LHCN-M2 (cell line): ENCODE measurements at regions not wholly inside any gene's neighbourhood (a gene's known extent, or its start where the extent isn't known, plus 50 kb on each side); places are given as distances from the start of the nearest gene placed in this dataset.
"Not testable (repeated sequence)": the region's sequence is repeated elsewhere in the genome, so short reads cannot be mapped to it uniquely, and the experiment has no call there.

Source experiments
- DNase-seq: peaks from one replicate; pipeline ENCODE4 v3.0.0-alpha.2; 2012; ENCODE audit warnings: low read depth

GRCh38 chr11:83403691-83404389 is 117.7 kb upstream of the CCDC90B start:
- DNase-seq = no peak

GRCh38 chr11:83401506-83402225 is 115.5 kb upstream of the CCDC90B start:
- no peak for DNase-seq

DNA sequence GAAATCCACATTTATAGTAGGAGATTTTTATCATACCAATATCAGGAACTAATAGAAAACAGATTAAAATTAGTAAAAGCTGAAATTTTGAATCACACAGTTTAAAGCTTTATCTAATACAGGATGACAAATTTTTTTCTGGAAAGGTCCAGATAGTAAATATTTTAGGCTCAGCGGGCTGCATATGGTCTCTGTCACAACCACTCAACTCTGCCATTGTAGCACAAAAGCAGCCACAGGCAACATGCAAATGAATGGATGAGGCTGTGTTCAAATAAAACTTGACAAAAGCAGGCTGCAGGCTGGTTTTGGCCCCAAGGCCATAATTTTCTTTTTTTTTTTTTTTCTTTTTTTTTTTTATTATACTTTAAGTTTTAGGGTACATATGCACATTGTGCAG is 108.2 kb upstream of the CCDC90B start:
- DNase-seq = no peak

- DNase-seq = peak; percentile 7
Observed at GRCh38 chr11:83392556-83392955, 106.4 kb upstream of the CCDC90B start.

DNA sequence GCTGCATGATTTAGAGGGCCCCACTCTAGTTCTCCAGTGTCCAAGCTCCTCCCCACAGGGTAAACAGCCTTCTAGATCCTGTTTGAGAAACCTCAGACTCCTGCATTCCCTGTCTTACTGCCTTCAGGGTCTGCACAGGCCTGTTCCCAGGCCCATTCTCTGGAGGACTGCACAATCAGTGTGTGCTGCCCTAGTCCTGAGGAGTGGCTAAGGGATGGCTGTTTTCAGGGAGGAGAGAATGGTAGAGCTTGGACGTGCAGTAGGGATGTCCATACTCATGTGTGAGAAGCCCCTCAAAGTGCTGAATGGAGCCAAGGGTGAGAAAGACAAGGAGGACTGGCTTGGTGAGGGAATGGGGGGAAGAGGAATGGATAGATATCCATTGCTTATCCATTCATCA is 103.8 kb upstream of the CCDC90B start:
- DNase-seq = no peak

DNA sequence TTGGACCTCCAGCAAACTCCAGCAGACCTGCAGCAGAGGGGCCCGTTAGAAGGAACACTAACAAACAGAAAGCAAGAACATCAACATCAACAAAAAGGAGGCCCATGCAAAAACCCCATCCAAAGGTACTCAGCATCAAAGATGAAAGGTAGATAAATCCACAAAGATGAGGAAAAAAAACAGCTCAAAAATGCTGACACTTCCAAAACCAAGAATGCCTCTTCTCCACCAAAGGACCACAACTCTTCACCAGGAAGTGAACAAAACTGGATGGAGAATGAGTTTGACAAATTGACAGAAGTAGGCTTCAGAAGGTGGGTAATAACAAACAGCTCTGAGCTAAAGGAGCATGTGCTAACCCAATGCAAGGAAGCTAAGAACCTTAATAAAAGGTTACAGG is 97.7 kb upstream of the CCDC90B start:
- DNase-seq = not testable (repeated sequence)

DNA sequence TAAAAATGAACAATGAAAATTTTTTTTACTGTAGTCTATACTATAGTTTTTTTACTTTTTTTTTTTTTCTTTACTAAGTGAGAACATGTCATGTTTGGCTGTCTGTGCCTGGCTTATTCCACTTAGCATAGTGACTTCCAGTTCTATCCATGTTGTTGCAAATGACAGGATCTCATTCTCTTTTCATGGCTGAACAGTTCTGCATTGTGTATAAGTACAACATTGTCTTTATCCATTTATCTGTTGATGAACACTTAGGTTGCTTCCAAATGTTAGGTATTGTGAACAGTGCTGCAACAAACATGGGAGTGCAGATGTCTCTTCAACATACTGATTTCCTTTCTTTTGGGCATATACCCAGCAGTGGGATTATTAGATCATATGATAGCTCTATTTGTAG is 88.1 kb upstream of the CCDC90B start:
- no peak for DNase-seq

DNA sequence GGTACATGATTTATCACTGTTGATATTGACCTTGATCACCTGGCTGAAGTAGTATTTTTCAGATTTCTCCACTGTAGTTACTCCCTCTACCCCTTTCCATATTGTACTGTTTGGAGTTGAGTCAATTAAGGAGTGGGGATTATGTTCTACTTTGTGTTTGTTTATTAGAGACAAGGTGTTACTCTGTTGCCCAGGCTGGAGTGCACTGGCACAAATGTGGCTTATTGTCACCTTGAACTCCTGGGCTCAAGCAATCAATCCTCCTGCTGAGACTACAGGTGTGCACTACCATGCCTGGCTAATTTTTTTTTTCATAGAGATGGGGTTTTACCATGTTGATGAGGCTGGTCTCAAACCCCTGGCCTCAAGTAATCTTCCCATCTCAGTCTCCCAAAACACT is 85.3 kb upstream of the CCDC90B start:
- DNase-seq = no peak

GRCh38 chr11:83367745-83368144 is 81.6 kb upstream of the CCDC90B start:
- DNase-seq = no peak

DNA sequence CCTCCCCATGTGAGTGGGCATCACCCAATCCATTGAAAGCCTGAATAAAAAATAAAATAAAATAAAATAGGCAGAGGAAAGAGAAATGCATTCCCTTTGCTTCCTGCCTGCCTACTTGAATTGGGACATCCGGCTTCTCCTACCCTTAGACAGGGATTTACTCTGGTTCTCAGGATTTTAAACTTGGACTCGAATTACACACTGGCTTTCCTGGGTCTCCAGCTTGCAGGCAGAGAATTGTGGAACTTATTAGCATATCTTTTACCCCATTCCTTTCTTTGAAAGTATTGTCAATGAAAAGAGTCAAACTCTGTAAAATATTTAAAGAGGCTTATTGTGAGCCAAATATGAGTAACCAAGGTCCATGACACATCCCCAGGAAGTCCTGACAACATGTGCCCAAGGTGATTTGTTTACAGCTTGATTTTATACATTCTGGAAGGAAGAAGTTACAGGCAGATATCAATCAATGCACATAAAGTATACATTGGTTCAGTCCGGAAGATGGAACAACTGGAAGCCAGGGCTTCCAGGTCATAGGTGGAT is 78.4 kb upstream of the CCDC90B start:
- no peak for DNase-seq

DNA sequence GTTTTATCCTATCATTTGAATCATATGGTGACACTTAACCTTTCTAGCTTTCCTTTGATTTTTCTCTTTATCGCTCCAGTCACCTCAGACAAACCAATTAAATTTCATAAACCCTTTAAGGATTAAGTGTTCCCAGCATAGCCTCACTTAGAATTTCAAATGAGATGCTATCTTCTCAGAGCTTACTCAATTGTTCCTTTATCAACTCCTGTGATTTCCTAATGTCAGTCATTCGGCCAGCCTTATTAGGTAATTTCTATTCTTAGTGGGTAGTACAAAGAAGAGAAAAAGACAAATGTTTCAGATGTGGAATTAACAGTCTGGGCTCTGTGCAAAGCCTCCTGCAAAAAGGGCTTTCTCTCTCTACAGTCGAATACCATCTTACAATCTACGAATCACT is 77.1 kb upstream of the CCDC90B start:
- no peak for DNase-seq

GRCh38 chr11:83361831-83362230 is 75.7 kb upstream of the CCDC90B start:
- DNase-seq = no peak

DNA sequence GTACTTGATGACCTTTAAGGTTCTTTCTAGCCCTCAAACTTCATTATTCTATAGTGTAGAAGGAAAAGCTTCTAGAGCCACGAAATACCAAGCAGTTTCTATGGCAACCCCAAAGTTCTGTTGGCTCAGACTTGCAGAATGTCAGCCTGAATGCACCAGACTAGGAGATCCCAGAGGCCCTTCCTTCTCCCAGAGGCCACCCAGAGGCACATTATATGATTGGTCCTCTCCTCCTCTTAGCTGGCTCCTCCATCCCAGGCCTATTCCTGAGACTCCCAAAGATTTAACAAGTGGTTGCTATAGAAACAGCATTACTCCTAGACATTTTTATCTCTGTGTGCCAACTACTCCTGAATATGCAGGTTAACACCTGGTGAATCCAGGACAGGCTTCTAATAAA is 69.2 kb upstream of the CCDC90B start:
- no peak for DNase-seq

- no peak for DNase-seq
Observed at GRCh38 chr11:83350187-83350586, 64.0 kb upstream of the CCDC90B start.

DNA sequence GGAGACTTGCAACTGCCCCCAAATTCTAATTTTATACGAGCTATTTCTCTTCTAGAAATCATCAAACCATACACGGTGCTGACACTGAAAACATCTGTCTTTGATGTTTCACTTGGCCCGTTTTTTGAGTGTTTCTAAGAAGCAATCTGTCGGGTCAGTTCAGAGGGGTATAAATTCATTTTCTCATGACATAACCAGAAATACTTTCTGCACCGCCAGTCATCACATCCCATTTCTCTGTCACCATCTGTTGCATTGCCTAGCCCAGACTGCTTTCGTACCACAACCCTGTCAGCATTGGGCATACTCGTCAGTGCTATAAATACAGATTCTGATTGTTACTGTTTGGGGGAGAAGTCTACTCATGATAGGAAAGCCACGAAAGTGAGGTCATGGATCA is 63.1 kb upstream of the CCDC90B start:
- no peak for DNase-seq

DNA sequence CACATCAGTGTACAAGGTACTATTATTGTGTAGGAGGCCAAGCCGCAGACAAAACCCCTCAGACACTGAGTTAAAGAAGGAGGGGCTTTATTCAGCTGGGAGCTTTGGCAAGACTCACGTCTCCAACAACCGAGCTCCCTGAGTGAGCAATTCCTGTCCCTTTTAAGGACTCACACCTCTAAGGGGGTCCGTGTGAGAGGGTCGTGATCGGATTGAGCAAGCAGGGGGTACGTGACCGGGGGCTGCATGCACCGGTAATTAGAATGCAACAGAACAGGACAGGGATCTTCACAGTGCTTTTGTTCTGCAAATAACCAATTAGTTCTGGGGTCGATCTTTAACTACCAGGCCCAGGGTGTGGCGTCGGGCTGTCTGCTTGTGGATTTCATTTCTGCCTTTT is 60.5 kb upstream of the CCDC90B start:
- not testable (repeated sequence) for DNase-seq

DNA sequence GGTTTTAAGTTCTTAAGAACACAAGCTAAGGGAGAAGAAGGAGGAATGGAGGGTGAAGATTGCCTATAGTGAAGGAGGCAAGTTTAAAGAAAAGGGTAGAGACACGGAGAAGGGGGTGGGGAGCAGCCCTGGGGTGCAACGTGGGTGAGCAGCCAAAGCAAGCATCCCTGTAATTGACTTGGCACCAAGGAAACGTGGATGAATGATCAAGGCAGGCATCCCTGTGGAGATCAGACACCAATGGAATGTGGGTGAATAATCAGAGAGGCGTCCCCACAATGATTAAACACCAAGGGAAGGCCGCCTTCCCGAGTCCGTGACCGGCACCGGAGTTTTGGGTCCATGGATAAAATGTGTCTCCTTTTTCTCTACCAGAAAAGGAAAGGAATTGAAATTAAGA is 58.4 kb upstream of the CCDC90B start:
- not testable (repeated sequence) for DNase-seq

GRCh38 chr11:83336993-83337392 is 50.8 kb upstream of the CCDC90B start:
- DNase-seq = no peak
